Breast epithelium (tissue), 3 donors: ENCODE measurements at regions not wholly inside any gene's neighbourhood (a gene's known extent, or its start where the extent isn't known, plus 50 kb on each side); places are given as distances from the start of the nearest gene placed in this dataset.
"Not testable (repeated sequence)": the region's sequence is repeated elsewhere in the genome, so short reads cannot be mapped to it uniquely, and the experiment has no call there.

Experiments
- POLR2AphosphoS5 ChIP-seq, 3 donors: sonication (generic); formaldehyde crosslinking; IDR thresholded peaks; one replicate each; pipeline ENCODE4 v1.6.1; 2017; ENCODE audit warnings: antibody characterized with exemption in 3 of 3
- TF ChIP-seq, protein P1 (sequence below), 3 donors: fragments of 450-650 bp; IDR thresholded peaks; one replicate each; pipeline ENCODE4 v1.5.1; 2016 to 2017; ENCODE audit warnings: antibody characterized with exemption in 3 of 3, mild to moderate bottlenecking in 3 of 3, moderate library complexity in 3 of 3

DNA sequence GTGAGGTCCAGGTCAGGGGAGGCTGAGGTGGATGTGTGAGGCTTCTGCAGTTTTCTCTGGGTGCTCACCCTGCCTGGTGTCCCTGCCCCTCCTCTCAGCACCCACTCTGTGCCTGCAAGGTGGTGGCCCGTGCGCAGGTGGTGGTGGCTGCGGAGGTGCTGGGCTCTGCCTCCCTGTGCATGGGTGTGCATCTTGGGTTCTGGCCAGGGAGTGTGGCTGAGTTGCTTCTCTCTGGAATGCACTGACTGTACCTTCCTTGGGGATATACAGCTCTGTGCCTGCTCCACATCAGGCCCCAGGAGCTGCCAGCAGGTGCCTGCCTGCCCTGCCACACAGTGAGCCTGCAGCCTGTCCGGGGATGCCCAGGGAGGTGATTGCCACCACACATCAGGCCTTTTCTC, 360.4 kb downstream of the TMEM121 start:
- TF ChIP-seq, protein P1, sequence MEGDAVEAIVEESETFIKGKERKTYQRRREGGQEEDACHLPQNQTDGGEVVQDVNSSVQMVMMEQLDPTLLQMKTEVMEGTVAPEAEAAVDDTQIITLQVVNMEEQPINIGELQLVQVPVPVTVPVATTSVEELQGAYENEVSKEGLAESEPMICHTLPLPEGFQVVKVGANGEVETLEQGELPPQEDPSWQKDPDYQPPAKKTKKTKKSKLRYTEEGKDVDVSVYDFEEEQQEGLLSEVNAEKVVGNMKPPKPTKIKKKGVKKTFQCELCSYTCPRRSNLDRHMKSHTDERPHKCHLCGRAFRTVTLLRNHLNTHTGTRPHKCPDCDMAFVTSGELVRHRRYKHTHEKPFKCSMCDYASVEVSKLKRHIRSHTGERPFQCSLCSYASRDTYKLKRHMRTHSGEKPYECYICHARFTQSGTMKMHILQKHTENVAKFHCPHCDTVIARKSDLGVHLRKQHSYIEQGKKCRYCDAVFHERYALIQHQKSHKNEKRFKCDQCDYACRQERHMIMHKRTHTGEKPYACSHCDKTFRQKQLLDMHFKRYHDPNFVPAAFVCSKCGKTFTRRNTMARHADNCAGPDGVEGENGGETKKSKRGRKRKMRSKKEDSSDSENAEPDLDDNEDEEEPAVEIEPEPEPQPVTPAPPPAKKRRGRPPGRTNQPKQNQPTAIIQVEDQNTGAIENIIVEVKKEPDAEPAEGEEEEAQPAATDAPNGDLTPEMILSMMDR (IDR thresholded peaks at IDR 0.05): not testable (repeated sequence)
- TF ChIP-seq POLR2AphosphoS5 (IDR thresholded peaks at IDR 0.05): not testable (repeated sequence)
